HG03520 (cell line): ENCODE measurements at regions not wholly inside any gene's neighbourhood (a gene's known extent, or its start where the extent isn't known, plus 50 kb on each side); places are given as distances from the start of the nearest gene placed in this dataset.

Experiments used
- ATAC-seq: cut with Tn5 transposase; IDR thresholded peaks from one replicate; pipeline ENCODE4 v1.9.1; 2021; ENCODE audit warnings: mild to moderate bottlenecking, moderate library complexity; ENCODE audit not compliant: unreplicated experiment

DNA sequence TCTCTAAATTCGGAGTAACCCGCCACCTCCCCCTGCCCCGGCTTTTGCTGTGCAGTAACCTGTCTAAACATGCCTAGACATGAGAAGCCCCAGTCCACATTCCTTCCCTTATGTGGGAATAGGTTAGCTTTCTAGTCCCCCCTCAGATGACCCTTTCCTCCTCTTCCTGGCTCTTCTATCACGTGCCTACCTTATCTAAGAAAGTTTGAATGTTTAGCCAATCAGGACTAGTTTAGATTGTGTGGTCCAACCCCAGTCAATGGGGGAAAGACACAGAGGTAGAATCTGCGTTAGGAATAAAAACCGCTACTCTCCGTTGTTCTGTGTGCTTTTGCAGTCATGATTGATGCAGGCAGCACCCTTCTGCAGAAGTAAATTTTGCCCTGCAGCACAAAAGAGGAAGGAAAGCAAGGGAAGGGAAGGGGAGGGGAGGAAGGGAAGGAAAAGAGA is 69.0 kb upstream of the CD93 start:
- ATAC-seq, result no peak

DNA sequence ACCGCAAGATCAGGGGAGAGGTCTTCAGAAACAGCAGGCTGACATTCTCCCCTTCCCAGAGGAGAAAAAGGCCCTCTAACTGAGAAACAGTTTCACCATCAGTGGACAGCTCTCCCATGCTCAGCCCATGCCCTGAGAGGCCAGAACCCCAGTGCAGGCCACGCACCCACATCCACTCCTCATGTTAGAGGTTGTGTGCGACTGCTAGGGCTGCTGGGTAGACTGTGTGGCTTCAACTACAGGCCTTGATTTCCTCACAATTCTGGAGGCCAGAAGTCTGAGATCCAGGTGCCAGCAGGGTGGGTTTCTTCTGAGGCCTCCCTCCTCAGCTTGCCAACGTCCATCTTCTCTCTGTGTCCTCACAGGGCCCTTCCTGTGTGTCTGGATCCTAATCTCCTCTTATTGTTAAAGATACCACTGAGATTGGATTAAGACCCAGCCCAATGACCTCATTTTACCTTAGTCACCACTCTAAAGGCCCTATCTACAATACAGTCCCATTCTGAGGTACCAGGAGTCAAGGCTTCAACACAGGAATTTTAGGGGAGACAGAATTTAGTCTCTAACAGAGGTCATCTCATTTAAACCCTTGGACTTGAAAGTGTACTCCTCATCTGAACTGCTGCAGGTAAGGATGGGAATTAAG is 67.7 kb upstream of the CD93 start:
- ATAC-seq, result no peak

GRCh38 chr20:23152902-23153301 is 66.8 kb upstream of the CD93 start:
- ATAC-seq, result no peak

DNA sequence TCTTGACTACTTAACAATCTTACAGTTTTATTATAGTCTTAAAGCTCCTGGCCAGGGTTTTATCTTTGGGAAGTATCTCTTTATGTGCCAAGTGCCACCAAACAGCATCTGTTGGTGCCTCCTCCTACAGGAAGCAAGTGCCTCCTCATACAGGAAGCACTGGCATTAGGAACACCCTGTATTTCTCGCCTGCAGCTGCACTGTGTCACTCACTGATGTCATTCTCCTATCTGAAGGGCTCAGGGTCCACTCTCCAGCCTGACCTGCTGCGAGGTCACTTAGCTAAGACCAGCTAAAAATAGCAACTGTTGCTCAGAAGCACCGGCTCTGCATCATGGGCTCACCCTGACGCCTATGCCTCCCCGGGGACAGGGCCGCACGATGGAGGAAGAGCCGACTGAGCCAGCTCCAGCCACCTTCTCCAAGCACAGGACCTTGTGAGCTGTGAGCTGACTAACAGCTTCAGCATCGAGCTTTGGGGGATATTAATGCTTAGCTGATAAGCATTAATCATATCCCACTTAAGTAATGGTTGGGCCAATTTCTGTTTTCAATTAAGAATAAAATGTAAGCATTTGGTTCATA is 66.3 kb upstream of the CD93 start:
- ATAC-seq, result no peak

DNA sequence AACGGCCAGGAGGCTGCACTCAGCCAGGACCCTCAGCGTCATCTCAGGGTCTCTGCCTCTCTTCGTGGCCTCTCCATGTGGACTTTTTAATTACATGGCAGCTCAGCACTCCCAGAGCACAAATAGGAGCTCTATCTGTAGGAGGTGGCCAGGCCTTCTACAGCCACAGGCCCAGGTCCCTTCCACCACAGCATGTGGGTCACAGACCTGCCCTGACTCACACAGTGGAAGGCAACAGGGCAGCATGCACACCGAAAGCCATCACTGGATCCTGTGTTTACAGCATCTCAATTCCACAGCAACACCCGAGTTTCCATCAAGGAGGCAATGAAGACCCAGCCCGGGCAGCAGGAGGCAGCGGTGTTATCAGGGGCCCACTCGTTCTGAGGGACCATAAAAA is 65.8 kb upstream of the CD93 start:
- ATAC-seq, result no peak

- no peak for ATAC-seq
These were observed 65.0 kb upstream of the CD93 start for GRCh38 chr20:23151008-23151703.

- no peak for ATAC-seq
These were observed 64.3 kb upstream of the CD93 start for GRCh38 chr20:23150304-23151007.

DNA sequence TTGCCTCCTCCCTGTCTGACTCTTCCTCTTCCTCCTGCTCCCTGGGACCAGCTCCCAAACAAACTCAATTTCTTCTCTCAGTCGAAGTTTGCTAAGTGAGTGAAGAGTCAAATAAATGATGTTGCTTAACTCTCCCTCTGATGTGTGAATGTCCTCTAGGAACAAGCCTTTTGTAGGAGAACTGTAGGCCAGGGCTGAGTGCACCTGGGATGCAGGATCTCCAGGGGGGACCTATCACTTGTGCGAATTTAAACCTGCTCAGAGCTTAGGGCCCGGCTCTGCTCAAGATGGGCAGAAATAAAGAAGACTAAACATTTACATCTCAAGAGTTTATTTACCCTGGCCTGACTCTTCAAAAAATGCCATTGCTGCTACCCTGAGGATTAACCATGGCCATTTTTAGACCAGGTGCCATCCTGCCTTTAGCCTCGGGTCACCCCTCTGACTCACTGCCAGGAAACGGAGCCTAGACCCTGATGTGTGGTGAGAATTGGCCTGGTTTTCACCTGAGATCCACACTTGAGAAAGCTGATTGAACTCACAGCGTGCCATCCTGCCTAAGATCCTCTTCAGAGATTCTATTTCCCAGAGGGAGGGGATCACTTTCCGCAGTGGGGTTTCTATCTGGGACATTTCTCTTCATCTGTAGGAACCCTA is 63.6 kb upstream of the CD93 start:
- no peak for ATAC-seq

DNA sequence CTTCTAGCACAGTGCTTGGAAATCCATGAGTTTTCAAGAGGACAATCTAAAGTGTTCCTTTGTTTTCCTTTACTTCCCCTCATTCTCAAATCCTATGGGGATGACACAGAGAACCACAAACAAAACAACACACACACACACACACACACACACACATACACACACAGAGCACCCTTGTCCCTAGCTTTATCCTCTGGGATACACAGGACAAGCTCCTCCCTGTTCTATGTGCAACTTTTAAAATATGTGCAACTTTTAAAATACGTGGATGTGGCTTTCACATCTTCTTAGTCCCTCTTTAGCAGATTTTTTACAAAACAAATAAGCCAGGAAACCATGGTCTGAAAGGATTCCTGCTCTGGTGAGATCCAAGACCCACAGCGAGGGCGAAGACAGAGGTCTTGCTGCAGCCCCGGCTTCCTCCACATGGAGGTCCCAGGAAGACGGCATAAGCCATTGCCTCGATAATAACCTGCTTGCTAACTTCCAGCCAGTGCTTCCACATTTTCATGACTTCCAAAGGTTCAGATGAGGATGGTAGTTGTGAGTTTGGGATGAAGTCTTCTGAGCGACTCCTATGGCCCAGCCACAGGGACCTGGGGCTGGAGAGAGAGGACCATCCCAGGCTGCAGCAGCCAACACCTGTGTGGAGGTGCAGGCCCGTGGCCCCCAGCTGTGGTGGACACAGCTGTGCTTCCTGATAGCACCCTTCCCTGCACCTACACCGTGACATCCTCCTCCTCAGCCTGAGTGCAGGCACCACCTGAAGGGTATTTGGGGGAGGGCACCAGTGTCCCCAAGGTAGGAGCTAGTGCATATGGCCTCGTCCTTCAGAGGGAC is 62.8 kb upstream of the CD93 start:
- no peak for ATAC-seq

GRCh38 chr20:23147964-23148730 is 62.0 kb upstream of the CD93 start:
- ATAC-seq, result peak; percentile 72

DNA sequence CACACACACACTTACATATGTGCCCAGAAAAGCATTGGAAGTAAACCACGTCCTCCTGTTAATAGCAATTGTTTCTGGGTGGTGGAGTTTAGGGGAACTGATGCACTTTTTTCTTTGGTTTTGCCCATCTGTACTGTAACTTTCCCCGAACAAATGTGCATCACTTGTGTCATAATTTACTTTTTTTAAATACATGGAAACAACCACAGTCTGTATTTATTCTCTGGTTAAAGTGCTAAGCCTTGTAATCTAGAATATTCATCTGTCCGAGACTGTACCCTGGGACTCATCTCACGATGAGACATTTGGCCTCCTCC is 61.5 kb upstream of the CD93 start:
- ATAC-seq, result no peak

GRCh38 chr20:23146857-23147637 is 60.9 kb upstream of the CD93 start:
- ATAC-seq, result no peak

DNA sequence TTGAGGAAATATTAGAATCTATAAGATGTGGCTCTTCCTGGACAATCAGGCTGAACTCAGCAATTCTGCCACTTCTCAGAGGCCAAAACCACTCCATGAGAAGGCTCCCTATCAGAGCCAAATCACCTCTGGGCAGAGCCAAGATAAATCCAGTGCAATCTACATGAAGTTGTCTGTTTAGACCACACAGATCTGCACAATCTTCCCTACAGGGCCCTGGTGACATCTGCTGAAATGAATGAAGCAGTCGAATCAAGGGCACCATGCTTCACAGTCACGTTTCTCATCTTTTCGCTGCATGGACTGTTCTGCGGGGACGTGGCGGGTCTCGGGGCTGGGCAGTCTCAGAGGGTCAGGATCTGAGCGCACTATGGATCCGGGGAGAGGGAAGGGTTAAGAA is 60.1 kb upstream of the CD93 start:
- ATAC-seq, result no peak

DNA sequence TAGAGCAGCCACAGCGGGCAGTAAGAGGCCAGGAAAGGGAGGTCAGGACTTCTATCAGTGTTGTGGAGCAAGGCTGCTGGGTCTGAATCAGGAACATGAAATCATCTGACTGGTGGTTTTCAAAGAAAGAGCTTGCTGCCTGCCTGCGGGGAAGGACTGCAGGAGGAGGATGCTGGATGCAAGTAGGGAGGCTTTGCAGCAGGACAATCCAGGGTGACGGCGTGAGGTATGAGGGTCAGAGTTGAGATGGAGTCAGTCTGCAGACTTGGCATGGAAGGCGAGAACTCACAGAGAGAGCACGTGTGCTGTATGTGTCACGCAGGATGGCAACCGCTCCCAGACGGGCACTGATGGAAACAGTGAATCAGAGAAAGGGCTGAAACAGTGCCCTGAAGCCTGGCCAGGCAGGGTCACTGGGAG is 59.2 kb upstream of the CD93 start:
- ATAC-seq, result no peak

- ATAC-seq, result no peak
These were observed 58.7 kb upstream of the CD93 start for GRCh38 chr20:23144856-23145255.

DNA sequence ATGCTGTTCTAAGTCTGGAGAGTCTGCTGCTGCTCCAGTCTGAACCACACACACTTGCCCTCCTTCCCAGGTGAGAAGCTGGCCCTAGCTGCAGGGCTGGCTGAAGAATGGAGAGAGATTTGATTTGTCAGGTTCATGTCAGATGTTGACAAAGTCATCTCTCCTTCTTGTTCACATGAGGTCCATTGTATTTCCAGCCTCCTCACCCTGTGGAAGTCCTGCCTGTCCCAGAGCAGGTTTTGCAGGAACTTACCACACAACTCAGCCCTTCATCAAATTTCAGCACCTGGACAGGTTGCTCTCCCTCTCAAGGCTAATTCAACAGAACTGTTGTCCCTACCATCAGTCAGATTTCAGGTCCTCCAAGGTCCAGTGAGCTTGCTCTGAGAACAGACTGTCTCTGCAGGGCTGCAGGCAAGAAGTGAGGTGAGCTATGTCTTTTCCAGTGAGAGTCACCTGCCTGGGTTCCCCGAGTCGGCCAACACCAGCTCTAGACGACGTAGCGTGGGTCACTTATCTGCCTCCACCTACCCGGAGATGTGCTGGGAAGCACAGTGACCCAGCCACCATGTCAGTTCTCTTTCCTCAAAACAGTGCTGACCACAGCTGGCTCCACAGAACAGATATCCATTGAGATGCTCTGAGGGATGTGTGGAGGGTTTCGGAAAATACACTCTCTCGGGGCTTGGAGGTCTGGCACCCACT is 58.0 kb upstream of the CD93 start:
- no peak for ATAC-seq

GRCh38 chr20:23143098-23143497 is 57.0 kb upstream of the CD93 start:
- no peak for ATAC-seq
